Endothelial cell (in vitro differentiated cells): ENCODE measurements at regions not wholly inside any gene's neighbourhood (a gene's known extent, or its start where the extent isn't known, plus 50 kb on each side); places are given as distances from the start of the nearest gene placed in this dataset.

ENCODE experiments used
- DNase-seq: peaks from one replicate; pipeline ENCODE4 v3.0.0; 2021; ENCODE audit warnings: low spot score
- H3K27ac Mint-ChIP-seq: one replicate; pipeline ENCODE4 v1.8.0; 2021; ENCODE audit warnings: mixed read lengths, inconsistent platforms; ENCODE audit not compliant: unreplicated experiment
- H3K27me3 Mint-ChIP-seq: one replicate; pipeline ENCODE4 v1.8.0; 2021; ENCODE audit warnings: mild to moderate bottlenecking, moderate library complexity, mixed read lengths, inconsistent platforms; ENCODE audit not compliant: unreplicated experiment
- H3K36me3 Mint-ChIP-seq: one replicate; pipeline ENCODE4 v1.8.0; 2021; ENCODE audit warnings: mild to moderate bottlenecking, low read depth, mixed read lengths, inconsistent platforms; ENCODE audit not compliant: unreplicated experiment
- H3K4me1 Mint-ChIP-seq: one replicate; pipeline ENCODE4 v1.8.0; 2021; ENCODE audit warnings: mild to moderate bottlenecking, mixed read lengths, inconsistent platforms; ENCODE audit not compliant: unreplicated experiment
- H3K4me3 Mint-ChIP-seq: one replicate; pipeline ENCODE4 v1.8.0; 2021; ENCODE audit warnings: mild to moderate bottlenecking, mixed read lengths, inconsistent platforms; ENCODE audit not compliant: unreplicated experiment
- H3K9me3 Mint-ChIP-seq: one replicate; pipeline ENCODE4 v1.8.0; 2021; ENCODE audit warnings: mixed read lengths, inconsistent platforms; ENCODE audit not compliant: unreplicated experiment
- CTCF ChIP-seq: fragments of 200-600 bp; sonication (generic); IDR thresholded peaks from one replicate; pipeline ENCODE4 v1.5.0; 2021; ENCODE audit warnings: antibody characterized with exemption; ENCODE audit not compliant: unreplicated experiment

- no peak overlapping the region for H3K4me3 Mint-ChIP-seq
These were observed 318.2 kb downstream of the PARP8 start for GRCh38 chr5:50984640-50985039.

GRCh38 chr5:50990296-50990924 lies 324.0 kb downstream of the PARP8 start:
- Mint-ChIP-seq H3K27ac (no peak overlapping the region), H3K9me3 (no peaks in the 10 kb centered on the region), H3K4me3 (no peak overlapping the region), H3K36me3 (no peaks in the 10 kb centered on the region), H3K4me1 (no peaks in the 10 kb centered on the region), H3K27me3 (no peaks in the 10 kb centered on the region)
- DNase-seq = no peak
- no peak for TF ChIP-seq CTCF

More at GRCh38 chr5:50984640-50985039, 318.2 kb downstream of the PARP8 start:
- Mint-ChIP-seq H3K36me3 (no peaks in the 10 kb centered on the region), H3K4me1 (no peaks in the 10 kb centered on the region), H3K27ac (no peak overlapping the region), H3K9me3 (no peaks in the 10 kb centered on the region), H3K27me3 (peaks cover 3% of the 10 kb centered on the region)
- DNase-seq = no peak
- no peak for TF ChIP-seq CTCF

GRCh38 chr5:50995285-50995942 lies 329.0 kb downstream of the PARP8 start:
- DNase-seq = no peak

GRCh38 chr5:51001227-51001923 lies 334.9 kb downstream of the PARP8 start:
- TF ChIP-seq CTCF = no peak
- Mint-ChIP-seq H3K9me3 (no peaks in the 10 kb centered on the region), H3K27me3 (no peaks in the 10 kb centered on the region), H3K27ac (no peak overlapping the region), H3K4me3 (no peak overlapping the region), H3K4me1 (peaks cover 8% of the 10 kb centered on the region), H3K36me3 (no peaks in the 10 kb centered on the region)
- no peak for DNase-seq

More at GRCh38 chr5:50995285-50995942, 329.0 kb downstream of the PARP8 start:
- no peak overlapping the region for H3K4me3 Mint-ChIP-seq
- H3K27me3 Mint-ChIP-seq = no peaks in the 10 kb centered on the region
- no peaks in the 10 kb centered on the region for H3K4me1 Mint-ChIP-seq
- no peaks in the 10 kb centered on the region for H3K36me3 Mint-ChIP-seq
- H3K9me3 Mint-ChIP-seq = no peaks in the 10 kb centered on the region
- TF ChIP-seq CTCF = no peak
- no peak overlapping the region for H3K27ac Mint-ChIP-seq

- no peaks in the 10 kb centered on the region for H3K27me3 Mint-ChIP-seq
- H3K27ac Mint-ChIP-seq = no peak overlapping the region
These were observed 335.9 kb downstream of the PARP8 start for GRCh38 chr5:51002368-51002767.

More at GRCh38 chr5:51002368-51002767, 335.9 kb downstream of the PARP8 start:
- Mint-ChIP-seq H3K4me3 (no peak overlapping the region), H3K36me3 (no peaks in the 10 kb centered on the region), H3K4me1 (peaks cover 12% of the 10 kb centered on the region), H3K9me3 (no peaks in the 10 kb centered on the region)
- no peak for DNase-seq
- no peak for TF ChIP-seq CTCF
